HG02588 (cell line): ENCODE measurements at regions not wholly inside any gene's neighbourhood (a gene's known extent, or its start where the extent isn't known, plus 50 kb on each side); places are given as distances from the start of the nearest gene placed in this dataset.

ENCODE experiments used
- ATAC-seq: cut with Tn5 transposase; IDR thresholded peaks from one replicate; pipeline ENCODE4 v1.9.1; 2021; ENCODE audit warnings: mild to moderate bottlenecking, moderate library complexity; ENCODE audit not compliant: unreplicated experiment

DNA sequence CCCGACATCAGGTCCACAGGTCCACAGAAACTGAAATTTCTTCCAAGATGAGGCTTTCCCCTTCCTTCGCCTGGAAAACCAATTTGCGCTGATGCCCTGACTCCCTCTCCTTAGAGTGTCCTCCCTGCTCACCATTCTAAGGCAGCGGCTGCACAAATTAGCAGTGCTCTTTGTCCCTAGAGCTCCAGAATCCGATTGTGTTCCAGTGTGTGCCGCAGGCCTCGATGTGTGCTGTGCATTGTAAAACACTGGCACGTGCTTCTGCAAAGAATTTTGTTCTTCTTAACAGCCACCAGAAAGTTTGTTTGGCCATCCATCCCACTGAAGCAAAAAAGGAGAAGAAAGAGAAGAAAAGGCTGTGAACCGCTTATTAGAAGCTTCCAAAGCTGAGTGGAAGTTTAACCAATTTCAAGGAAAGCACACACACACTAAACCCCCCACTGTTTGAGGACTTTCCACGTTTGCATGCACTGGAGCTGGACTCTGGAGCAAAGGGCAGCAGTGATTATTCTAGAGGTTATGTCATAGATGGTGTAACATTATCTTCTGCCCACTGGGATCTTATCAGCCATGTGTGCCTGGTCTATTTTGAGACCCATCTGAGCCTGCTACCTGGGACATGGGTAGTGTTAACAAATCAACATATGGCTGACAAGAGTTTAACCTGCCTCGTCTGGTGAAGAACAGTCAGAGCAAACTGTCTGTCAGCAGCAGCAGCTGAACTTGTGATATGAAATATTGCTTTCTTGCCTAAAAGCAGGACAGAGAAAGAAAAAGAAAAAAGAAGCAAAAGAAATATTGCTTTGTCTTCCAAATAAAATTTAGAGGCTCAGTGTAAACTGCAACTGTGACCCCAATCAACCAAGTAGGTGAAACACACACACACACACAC, 64.9 kb upstream of the RREB1 start:
- ATAC-seq = no peak

DNA sequence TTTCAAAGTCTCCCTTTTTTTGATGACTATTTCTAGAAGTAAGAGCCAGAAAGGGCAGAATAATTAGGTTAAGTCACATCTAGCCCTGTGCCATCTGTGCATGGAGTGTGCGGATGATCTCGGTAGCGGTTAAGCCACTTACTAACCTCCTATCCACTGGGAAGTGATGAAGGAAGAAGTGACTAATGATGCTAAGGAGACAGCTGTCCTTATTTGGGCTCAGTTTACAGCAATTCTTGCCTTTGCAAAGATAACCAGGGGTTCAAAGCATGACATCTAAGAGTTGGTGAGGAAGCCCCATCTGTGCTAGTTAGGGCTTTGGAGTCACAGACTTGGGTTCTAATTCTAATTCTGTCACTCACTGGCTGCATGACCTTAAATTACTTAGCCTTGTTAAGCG, 62.4 kb upstream of the RREB1 start:
- no peak for ATAC-seq

DNA sequence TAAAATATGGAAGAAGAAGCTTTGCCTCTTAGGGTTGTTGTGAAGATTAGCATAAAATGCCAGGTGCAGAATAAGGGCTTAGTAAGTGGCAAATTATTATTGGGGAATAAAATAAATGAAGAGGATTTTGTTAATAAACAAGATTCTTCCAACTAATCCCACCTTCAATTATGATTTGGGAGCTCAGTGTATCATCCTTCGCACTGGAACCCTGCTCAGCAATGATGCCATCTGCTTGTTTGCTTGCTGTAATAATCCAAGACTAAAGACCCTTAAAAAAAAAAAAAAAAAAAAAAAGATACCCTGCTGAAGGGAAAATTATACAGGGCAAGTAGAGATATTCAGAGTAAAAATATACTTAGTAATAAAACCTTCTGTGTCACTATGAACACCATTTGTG, 62.0 kb upstream of the RREB1 start:
- no peak for ATAC-seq

DNA sequence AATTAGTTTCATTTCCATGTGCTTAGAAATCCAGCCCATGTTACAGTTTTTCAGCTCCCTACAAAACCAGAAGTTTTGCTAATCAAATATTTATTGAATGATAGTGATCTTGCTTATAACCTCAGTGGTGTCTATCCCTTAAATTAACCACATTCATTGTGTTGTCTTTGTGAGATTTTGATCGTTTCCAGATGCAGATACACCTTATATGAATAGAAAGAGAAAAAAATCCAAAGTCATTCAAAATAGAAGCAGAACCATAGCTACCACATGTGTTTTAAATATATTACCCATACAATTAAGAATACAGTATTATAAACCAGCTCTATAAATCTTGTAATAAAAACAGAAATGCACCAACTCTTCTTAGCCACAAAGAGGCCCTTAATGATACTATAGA, 60.6 kb upstream of the RREB1 start:
- ATAC-seq = no peak

DNA sequence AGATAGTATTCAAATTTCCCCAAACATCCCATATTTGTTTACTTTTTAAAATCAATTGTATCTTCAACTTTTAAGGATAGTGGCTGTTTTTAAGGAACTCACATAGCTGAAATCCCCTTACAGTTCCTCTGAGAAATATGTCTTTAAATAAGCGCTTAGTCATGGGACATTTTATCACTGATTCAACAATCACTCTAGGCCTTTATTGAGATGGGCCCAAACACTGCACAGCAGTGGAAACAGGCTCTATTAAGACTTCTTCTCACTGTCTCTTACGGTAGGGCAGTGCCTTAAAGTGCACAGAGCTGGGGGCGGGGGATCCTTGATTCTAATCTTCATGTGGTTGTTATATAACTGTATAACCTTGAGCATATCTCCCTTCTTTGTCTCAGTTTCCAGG, 59.8 kb upstream of the RREB1 start:
- no peak for ATAC-seq

DNA sequence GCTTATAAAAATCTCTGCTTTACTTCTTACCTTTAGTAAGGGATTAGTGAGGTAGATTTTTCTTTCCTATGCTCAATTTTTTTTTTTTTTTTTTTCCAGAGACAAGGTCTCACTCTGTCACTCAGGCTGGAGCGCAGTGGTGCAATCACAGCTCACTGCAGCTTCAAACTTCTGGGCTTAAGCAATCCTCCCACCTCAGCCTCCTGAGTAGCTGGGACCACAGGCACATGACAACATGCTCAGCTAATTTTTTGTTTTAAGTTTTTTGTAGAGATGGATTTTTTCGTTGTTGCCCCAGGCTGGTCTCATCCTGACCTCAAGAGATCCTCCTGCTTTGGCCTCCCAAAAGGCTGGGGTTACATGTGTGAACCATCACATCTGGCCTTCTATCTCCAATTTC, 58.9 kb upstream of the RREB1 start:
- ATAC-seq = no peak

DNA sequence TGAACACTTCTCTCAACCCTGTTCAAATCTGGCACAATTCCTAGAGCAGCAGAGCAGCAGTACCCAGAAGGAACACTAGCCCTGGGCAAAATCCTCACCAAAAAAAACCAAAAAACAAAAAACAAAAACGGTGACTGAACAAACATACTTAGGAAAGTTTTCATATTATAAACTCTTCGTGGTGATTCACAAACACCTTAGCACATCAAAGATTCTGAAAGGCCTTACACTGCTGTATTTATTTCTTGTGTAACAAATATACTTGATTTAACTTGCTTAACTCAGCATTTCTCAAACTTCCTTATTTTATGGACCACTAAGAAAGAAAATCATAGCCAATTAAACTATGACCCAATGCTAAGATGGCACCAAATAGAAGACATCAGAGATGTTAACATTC, 57.8 kb upstream of the RREB1 start:
- no peak for ATAC-seq

DNA sequence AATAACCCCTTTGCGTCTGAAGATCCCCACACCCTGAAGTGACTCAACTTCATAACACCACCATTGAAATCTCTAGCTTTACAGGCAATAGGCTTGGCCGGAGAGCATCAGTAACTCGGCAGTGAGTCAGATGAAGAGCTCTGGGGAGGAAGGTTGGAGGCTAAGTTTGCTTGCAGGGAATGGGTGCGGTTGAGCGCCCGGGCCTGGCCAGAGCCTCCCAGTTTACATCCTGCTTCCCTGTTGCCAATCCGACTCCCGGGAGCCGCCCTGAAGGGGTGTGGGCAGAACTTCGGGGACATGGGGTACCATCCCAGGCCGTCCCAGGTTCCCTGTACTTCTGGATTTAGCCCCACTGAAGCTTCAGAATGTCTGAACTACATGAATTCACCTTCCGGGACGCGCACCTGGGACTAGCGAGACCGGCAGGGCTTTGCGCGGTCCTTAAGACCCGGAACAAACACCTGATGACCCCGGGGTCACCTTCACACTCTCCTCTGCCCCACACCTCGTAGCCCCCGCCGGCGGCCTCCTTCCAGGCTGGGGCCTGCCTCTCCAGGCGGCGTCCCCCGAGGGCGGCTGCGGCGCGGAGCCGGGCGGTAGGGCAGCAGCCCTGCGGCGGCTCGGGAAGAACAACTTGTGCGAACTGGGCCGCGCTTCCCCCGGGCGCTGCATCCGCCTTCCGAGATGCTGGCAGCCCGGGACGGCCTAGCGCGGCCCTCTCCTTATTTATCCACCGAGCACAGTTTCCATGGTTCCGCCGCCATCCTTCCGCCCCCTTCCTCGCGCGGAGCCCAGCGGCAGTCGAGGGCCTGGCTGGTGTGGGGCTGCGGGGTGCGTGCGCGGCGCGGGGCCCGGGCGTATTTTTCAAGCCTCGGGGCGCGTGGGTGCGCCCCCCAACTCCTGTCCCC, 56.6 kb upstream of the RREB1 start:
- peak; percentile 28 for ATAC-seq

DNA sequence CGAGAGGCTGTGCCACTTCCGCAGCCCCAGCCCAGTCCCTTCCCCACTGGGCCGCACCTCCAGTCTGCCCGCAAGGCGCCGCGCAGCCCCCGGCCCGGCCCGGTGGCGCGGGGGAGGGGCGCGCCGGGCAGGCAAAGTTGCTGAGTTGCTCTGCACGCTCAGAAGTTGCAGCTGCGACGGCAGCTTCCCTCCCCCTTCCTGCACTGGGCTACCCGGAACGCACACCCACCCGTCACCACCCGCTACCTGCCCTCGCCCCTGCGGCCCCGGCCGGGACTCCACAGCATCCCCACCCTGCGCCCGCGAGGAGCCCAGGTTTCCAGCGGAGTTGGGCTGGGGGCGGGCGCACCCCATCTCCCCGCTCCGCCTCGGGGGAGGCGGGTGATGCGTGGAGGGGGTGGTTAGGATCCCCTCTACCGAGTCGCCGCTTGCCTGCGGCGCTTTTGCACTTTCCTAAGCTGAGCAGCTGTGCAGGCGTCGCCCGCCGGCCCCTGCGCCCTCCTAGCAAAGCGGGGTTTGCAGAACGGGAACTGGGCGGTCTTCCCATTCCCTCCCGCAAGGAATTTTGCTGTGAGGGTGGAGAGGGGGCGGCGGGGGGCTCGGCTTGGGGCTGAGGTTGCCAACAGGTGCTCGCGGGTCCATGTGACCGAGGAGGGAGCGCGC, 55.9 kb upstream of the RREB1 start:
- peak; percentile 57 for ATAC-seq

DNA sequence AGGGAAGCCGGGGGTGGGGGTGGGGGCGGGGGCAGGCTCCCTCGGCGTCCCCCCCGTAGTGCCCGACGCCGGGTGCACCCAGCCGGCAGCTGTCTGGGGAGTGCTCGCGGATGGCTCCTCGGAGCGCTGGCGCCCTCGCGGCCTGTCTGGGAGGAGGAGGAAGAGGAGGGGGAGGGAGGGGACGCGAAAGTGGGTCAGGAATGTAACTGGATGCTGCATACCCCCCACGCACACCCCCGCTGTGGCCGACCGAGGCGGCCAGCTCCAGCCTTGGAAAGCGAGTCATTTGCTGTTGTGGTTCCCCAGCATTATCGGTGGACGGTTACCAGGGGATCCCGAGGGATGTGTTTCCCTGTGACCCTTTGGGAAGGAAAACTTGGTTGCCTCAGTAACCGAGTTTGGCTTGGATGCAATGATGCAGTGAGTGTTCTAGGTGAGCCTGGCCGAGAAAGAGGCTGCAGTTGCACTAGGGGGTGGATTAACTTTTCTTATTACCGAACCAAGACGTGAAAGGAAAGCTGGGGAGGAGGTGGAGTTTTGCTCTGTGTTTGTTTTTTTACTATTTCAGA, 55.2 kb upstream of the RREB1 start:
- ATAC-seq = no peak

DNA sequence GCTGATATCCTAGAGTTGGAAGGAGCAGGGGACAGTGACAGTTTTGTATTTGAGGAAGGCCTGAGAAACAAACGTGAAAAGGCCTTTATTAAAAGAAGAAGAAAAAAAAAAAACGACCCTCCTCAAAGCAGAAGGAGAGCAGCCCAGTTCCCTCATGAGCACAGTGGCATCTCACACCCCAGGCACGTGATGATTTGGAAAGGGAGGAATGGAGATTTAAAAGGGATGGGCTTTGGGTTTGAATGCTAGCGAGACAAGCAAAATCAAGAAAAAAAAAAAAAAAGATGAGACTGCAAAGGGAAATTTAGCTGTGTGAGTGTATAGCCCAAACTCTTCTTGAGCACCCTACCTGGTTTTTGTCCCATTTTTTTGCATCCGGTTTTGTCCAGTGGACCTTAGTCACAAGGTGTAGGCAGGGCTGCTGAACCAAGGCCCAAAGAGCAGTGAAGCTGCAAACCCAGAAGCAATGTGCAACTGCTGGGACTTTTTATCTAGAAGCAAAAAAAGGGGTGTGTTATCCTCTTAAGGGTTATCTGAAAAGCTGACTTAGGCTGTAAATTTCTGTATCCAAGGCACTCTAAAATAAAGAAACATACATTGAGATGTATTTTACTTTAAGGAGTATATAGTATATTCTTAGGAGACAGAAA, 54.5 kb upstream of the RREB1 start:
- ATAC-seq = no peak
